Tibial nerve (tissue), 4 donors: ENCODE measurements at regions not wholly inside any gene's neighbourhood (a gene's known extent, or its start where the extent isn't known, plus 50 kb on each side); places are given as distances from the start of the nearest gene placed in this dataset.

Experiments used
- DNase-seq, 2 donors: peaks; one replicate each; pipeline ENCODE4 v3.0.0-alpha.2; 2019; ENCODE audit warnings: low spot score in 2 of 2
- H3K27ac ChIP-seq, 4 donors: fragments of 200-600 bp; sonication (generic) in 3 of 4; one replicate each; pipeline ENCODE4 v1.5.1; 2017 to 2019; ENCODE audit warnings: mild to moderate bottlenecking in 1 of 4
- H3K27me3 ChIP-seq, 2 donors: fragments of 200-600 bp; sonication (generic) in 1 of 2; one replicate each; pipeline versions ENCODE4 v1.5.1 to v1.6.0; 2017 to 2019
- H3K36me3 ChIP-seq, 3 donors: fragments of 200-600 bp; sonication (generic); one replicate each; pipeline ENCODE4 v1.5.1; 2018 to 2019
- H3K4me1 ChIP-seq, 4 donors: fragments of 200-600 bp; sonication (generic) in 3 of 4; one replicate each; pipeline ENCODE4 v1.5.1; 2017 to 2019
- H3K4me3 ChIP-seq, 4 donors: fragments of 200-600 bp; sonication (generic) in 3 of 4; one replicate each; pipeline ENCODE4 v1.5.1; 2017 to 2019; ENCODE audit warnings: mild to moderate bottlenecking in 1 of 4, moderate library complexity in 1 of 4
- H3K9me3 ChIP-seq, 4 donors: fragments of 200-600 bp; sonication (generic) in 3 of 4; one replicate each; pipeline ENCODE4 v1.5.1; 2017 to 2019
- EP300 ChIP-seq, 2 donors: sonication (generic); formaldehyde crosslinking; IDR thresholded peaks; one replicate each; pipeline ENCODE4 v1.6.1; 2017; ENCODE audit warnings: antibody characterized with exemption in 2 of 2, mild to moderate bottlenecking in 1 of 2
- POLR2A ChIP-seq, 2 donors: fragments of 450-650 bp; IDR thresholded peaks; one replicate each; pipeline ENCODE4 v1.6.1; 2017; ENCODE audit warnings: antibody characterized with exemption in 2 of 2, mild to moderate bottlenecking in 2 of 2, moderate library complexity in 2 of 2
- WGBS, 2 donors: methylation state at CpG; one replicate each; pipeline ENCODE4 v1.1.5; 2018; 5-methylcytosine and 5-hydroxymethylcytosine counted together
- TF ChIP-seq, protein P1 (sequence below), 5 experiments: fragments of 200-600 bp in 3 of 5; fragments of 450-650 bp in 2 of 5; sonication (generic) in 3 of 5; IDR thresholded peaks; one replicate each; pipeline ENCODE4 v1.5.1; 2016 to 2019; ENCODE audit warnings: antibody characterized with exemption in 5 of 5, mild to moderate bottlenecking in 3 of 5, moderate library complexity in 2 of 5

DNA sequence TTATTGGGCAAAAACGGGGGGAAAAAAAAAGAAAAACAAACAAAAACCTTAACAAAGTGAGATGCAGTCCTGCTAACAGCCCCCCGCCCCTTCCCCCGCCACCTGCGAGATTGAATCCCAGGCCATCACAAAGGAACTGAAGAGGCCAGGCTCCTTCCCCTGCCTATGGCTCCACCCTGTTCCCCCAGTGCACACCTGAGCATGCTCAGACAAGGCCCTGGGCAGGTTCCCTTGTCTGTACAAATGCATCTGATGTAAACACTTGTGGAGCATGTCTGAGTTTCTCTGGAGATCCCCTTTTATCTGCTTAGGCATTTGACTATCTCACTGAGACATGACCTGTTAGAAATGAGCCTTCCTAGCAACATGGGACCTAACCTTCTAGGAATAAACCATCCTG lies 983.7 kb upstream of the PABPC4L start:
- TF ChIP-seq, protein P1, sequence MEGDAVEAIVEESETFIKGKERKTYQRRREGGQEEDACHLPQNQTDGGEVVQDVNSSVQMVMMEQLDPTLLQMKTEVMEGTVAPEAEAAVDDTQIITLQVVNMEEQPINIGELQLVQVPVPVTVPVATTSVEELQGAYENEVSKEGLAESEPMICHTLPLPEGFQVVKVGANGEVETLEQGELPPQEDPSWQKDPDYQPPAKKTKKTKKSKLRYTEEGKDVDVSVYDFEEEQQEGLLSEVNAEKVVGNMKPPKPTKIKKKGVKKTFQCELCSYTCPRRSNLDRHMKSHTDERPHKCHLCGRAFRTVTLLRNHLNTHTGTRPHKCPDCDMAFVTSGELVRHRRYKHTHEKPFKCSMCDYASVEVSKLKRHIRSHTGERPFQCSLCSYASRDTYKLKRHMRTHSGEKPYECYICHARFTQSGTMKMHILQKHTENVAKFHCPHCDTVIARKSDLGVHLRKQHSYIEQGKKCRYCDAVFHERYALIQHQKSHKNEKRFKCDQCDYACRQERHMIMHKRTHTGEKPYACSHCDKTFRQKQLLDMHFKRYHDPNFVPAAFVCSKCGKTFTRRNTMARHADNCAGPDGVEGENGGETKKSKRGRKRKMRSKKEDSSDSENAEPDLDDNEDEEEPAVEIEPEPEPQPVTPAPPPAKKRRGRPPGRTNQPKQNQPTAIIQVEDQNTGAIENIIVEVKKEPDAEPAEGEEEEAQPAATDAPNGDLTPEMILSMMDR (IDR thresholded peaks at IDR 0.05): no peak
- no peak for TF ChIP-seq EP300 (IDR thresholded peaks at IDR 0.05)
- TF ChIP-seq POLR2A (IDR thresholded peaks at IDR 0.05): no peak
- Histone ChIP-seq H3K4me1 (no peaks in the 10 kb centered on the region), H3K27ac (no peak overlapping the region), H3K27me3 (no peaks in the 10 kb centered on the region), H3K36me3 (no peaks in the 10 kb centered on the region), H3K4me3 (no peak overlapping the region), H3K9me3 (no peaks in the 10 kb centered on the region)
- DNase-seq: no peak
- WGBS, 2 donors: 58 to 62% methylated on average over 4 of the region's 4 CpGs

DNA sequence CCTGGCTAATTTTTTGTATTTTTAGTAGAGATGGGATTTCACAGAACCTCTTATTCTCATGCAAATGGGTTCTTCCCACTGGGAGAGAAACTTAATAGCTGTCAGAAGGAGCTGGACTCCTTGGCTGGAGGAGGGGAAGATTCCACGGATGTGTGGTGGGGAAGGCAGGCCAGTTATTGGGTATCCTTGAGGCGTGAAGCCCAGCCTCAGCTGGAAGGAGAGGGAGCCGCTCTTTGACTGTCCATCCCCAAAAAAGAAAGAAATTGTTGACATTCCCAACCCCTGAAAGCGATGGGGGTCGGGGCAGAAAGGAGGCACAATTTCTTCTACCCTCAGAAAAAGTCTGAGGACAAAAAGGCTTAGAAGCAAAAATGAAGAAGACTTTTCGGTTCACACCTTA lies 983.1 kb upstream of the PABPC4L start:
- TF ChIP-seq, protein P1 (IDR thresholded peaks at IDR 0.05): no peak
- TF ChIP-seq POLR2A (IDR thresholded peaks at IDR 0.05) (no peak), EP300 (IDR thresholded peaks at IDR 0.05) (no peak)
- Histone ChIP-seq H3K27ac (no peak overlapping the region), H3K9me3 (no peaks in the 10 kb centered on the region), H3K27me3 (no peaks in the 10 kb centered on the region), H3K36me3 (no peaks in the 10 kb centered on the region), H3K4me1 (no peaks in the 10 kb centered on the region), H3K4me3 (no peak overlapping the region)
- DNase-seq: no peak
- 76 to 83% methylated on average over 6 of the region's 6 CpGs for WGBS, 2 donors

DNA sequence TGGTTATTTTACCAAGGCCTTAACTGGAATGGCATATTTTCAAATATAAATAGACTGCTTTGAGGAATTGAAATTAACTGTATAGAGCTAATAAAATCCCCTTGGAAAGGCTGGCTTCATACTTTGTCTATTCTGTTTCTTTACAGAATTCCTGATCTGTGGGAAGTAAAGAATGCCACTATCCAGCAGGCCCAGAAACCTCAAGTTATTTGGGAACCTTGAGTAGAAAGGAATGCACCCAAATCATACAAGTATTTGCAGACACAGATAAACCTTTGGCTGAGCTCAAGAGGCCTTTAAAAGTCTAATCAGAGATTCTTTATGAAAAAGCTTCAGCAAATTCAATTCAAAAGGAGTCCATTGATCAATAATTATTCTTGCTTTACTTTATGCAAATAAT lies 975.7 kb upstream of the PABPC4L start:
- TF ChIP-seq POLR2A (IDR thresholded peaks at IDR 0.05) (no peak), EP300 (IDR thresholded peaks at IDR 0.05) (no peak)
- TF ChIP-seq, protein P1 (IDR thresholded peaks at IDR 0.05): no peak
- Histone ChIP-seq H3K27ac (no peak overlapping the region), H3K4me1 (no peaks in the 10 kb centered on the region), H3K4me3 (no peak overlapping the region), H3K36me3 (no peaks in the 10 kb centered on the region), H3K27me3 (no peaks in the 10 kb centered on the region), H3K9me3 (no peaks in the 10 kb centered on the region)
- DNase-seq: no peak

DNA sequence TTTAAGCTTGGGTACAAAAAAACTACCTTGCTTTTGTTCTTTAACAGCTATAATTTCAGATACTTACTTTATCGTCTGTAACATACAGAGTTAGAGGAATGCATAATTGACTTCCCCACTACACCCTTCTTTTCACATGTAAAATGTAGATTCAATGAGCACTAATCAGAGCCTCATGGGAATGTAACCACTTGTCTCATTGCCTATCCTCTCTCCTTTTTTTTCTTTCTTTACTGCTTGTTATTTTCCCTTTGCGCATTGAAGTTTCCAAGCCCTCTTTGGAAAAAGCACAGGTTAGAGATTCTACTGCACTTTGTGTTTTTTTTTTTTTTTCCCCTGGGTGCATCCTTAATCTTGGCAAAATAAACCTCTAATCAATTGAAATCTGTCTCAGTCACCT lies 965.1 kb upstream of the PABPC4L start:
- 59 to 84% methylated on average over 2 of the region's 2 CpGs for WGBS, 2 donors
- H3K36me3 ChIP-seq: no peaks in the 10 kb centered on the region
- H3K4me1 ChIP-seq: no peaks in the 10 kb centered on the region
- TF ChIP-seq EP300 (IDR thresholded peaks at IDR 0.05) (no peak), POLR2A (IDR thresholded peaks at IDR 0.05) (no peak)
- TF ChIP-seq, protein P1 (IDR thresholded peaks at IDR 0.05): no peak
- no peak overlapping the region for H3K4me3 ChIP-seq
- no peak for DNase-seq
- no peaks in the 10 kb centered on the region for H3K9me3 ChIP-seq
- no peaks in the 10 kb centered on the region for H3K27me3 ChIP-seq
- H3K27ac ChIP-seq: no peak overlapping the region

DNA sequence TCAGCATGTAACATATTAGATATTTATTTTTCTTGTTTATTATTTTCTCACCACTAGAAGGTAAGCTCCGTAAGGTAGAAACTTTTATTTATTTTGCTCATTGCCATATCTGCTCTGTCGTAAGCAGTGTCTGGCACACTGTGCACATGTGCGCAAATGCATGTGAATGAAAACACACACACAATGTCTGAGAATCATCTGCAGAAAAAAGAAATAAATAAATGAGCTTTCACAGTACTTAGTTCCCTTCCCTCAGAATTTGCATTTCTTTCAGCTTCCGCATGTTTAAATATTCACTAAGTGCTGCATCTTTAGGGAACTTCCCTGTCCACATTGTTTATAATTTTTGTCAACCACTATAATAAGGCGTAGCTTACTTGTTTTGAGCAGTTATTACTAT lies 963.0 kb upstream of the PABPC4L start:
- no peak for DNase-seq
- Histone ChIP-seq H3K4me3 (no peak overlapping the region), H3K36me3 (no peaks in the 10 kb centered on the region), H3K27me3 (no peaks in the 10 kb centered on the region), H3K27ac (no peak overlapping the region), H3K4me1 (no peaks in the 10 kb centered on the region), H3K9me3 (no peaks in the 10 kb centered on the region)
- WGBS, 2 donors: 85 to 94% methylated on average over 5 of the region's 5 CpGs
- TF ChIP-seq EP300 (IDR thresholded peaks at IDR 0.05) (no peak), POLR2A (IDR thresholded peaks at IDR 0.05) (no peak)
- TF ChIP-seq, protein P1 (IDR thresholded peaks at IDR 0.05): no peak
